ENCODE measurements at regions not wholly inside any gene's neighbourhood (a gene's known extent, or its start where the extent isn't known, plus 50 kb on each side); places are given as distances from the start of the nearest gene placed in this dataset.

GRCh38 chr3:25257026-25257425, 171.0 kb upstream of the RARB start:
- Histone ChIP-seq H3K4me3 (ENCODE audit: extremely low read depth in 1 of 4, insufficient read depth in 2 of 4, low read depth in 3 of 4, low read length in 4 of 4) (no peak overlapping the region), H3K36me3 (ENCODE audit: control insufficient read depth in 2 of 4, insufficient read depth in 4 of 4, low read length in 3 of 4) (no peaks in the 10 kb centered on the region), H3K4me2 (ENCODE audit: insufficient read depth in 1 of 2, low read depth in 2 of 2, low read length in 2 of 2) (no peak overlapping the region), H4K91ac (replicated peaks; ENCODE audit: insufficient read length, low read length) (no peak overlapping the region), H3K56ac (replicated peaks; ENCODE audit: insufficient read length, low read depth, low read length) (no peak overlapping the region), H2AFZ (ENCODE audit: low read length) (no peak overlapping the region), H3K23ac (ENCODE audit: insufficient read length) (no peak overlapping the region), H3K4ac (replicated peaks; ENCODE audit: insufficient read length, low read depth, low read length) (no peak overlapping the region), H3K27ac (ENCODE audit: low read depth, low read length) (no peak overlapping the region), H2BK5ac (ENCODE audit: low read depth, low read length) (no peak overlapping the region), H4K5ac (ENCODE audit: insufficient read length, low read depth, low read length) (no peak overlapping the region), H3K18ac (ENCODE audit: extremely low read depth, low read length) (no peak overlapping the region), H3K23me2 (ENCODE audit: low read depth, low read length) (no peaks in the 10 kb centered on the region), H3K27me3 (replicated peaks in 1 of 4; ENCODE audit: control insufficient read depth in 3 of 4, extremely low read depth in 1 of 4, insufficient read depth in 3 of 4, low read length in 3 of 4) (no peaks in the 10 kb centered on the region), H2BK12ac (ENCODE audit: low read depth, low read length) (no peak overlapping the region), H3K79me1 (ENCODE audit: low read depth, low read length) (no peaks in the 10 kb centered on the region), H2BK20ac (ENCODE audit: low read length) (no peak overlapping the region), H3K79me2 (ENCODE audit: control insufficient read depth in 1 of 2, insufficient read depth in 2 of 2, low read length in 2 of 2) (no peaks in the 10 kb centered on the region), H4K8ac (ENCODE audit: extremely low read depth, insufficient read depth, low read length) (no peak overlapping the region), H4K20me1 (replicated peaks in 1 of 2; ENCODE audit: control insufficient read depth in 1 of 2, insufficient read depth in 2 of 2, low read length in 2 of 2) (no peaks in the 10 kb centered on the region), H2BK120ac (replicated peaks; ENCODE audit: low read depth, low read length) (no peak overlapping the region), H3K9ac (replicated peaks in 1 of 4; ENCODE audit: extremely low read depth in 1 of 4, low read depth in 3 of 4, low read length in 3 of 4) (no peak overlapping the region), H3K4me1 (replicated peaks in 1 of 4; ENCODE audit: control insufficient read depth in 3 of 4, insufficient read depth in 4 of 4, low read length in 3 of 4) (no peaks in the 10 kb centered on the region), H2BK15ac (ENCODE audit: low read length) (no peak overlapping the region), H2AK5ac (ENCODE audit: low read depth, low read length) (no peak overlapping the region), H3K9me3 (ENCODE audit: insufficient read depth in 2 of 2, low read depth in 1 of 2, low read length in 1 of 2) (no peaks in the 10 kb centered on the region), H3K14ac (ENCODE audit: insufficient read length) (no peak overlapping the region)
- WGBS, 2 experiments (ENCODE audit: extremely low coverage in 1 of 2, insufficient coverage in 1 of 2, insufficient read length in 1 of 2, insufficient replicate concordance in 2 of 2, low coverage in 1 of 2, low lambda C conversion rate in 2 of 2, missing lambda C conversion rate in 1 of 2) = 90% methylated on average over 2 of the region's 2 CpGs; no CpG with 5 or more reads in 1 of the 2 experiments
- DNase-seq (ENCODE audit: low read depth in 1 of 2, low spot score in 2 of 2) (no peak), FAIRE-seq (no peak)
- CTCF ChIA-PET (ENCODE audit: partially characterized antibody) = interaction anchor here (0.7 kb wide), 1 partner anchor 67 kb away, joined by 3 read pairs; no protein-coding TSS in a partner anchor
- POLR2A ChIA-PET (ENCODE audit: partially characterized antibody) = no interaction called here
- no peak for TF ChIP-seq SUZ12 (IDR thresholded peaks at IDR 0.05; ENCODE audit: low read length)
- TF ChIP-seq SP1 (IDR thresholded peaks at IDR 0.05; ENCODE audit: low read depth, low read length) = no peak
- TF ChIP-seq HDAC2 (IDR thresholded peaks at IDR 0.05; ENCODE audit: borderline replicate concordance in 1 of 2, low read depth in 2 of 2, low read length in 2 of 2) = no peak
- TF ChIP-seq BCL11A (IDR thresholded peaks at IDR 0.05; ENCODE audit: low read depth in 2 of 2, low read length in 2 of 2) = no peak
- no peak for TF ChIP-seq TAF1 (IDR thresholded peaks at IDR 0.05; ENCODE audit: low read depth, low read length)
- no peak for TF ChIP-seq HDAC6 (IDR thresholded peaks at IDR 0.05; ENCODE audit: low read depth, low read length)
- no peak for TF ChIP-seq RNF2 (IDR thresholded peaks at IDR 0.05; ENCODE audit: borderline replicate concordance, low read depth, low read length, missing control alignments, poor library complexity, severe bottlenecking)
- no peak for TF ChIP-seq EGR1 (IDR thresholded peaks at IDR 0.05; ENCODE audit: borderline replicate concordance, low read depth, low read length)
- no peak for TF ChIP-seq TBP (IDR thresholded peaks at IDR 0.05; ENCODE audit: low read depth, low read length)
- TF ChIP-seq SP2 (IDR thresholded peaks at IDR 0.05; ENCODE audit: low read length) = no peak
- no peak for TF ChIP-seq KDM5A (IDR thresholded peaks at IDR 0.05; ENCODE audit: low read length)
- TF ChIP-seq GABPA (IDR thresholded peaks at IDR 0.05; ENCODE audit: borderline replicate concordance, insufficient read depth, low read length) = no peak

Data from H1 (cell line).